ENCODE measurements at regions not wholly inside any gene's neighbourhood (a gene's known extent, or its start where the extent isn't known, plus 50 kb on each side); places are given as distances from the start of the nearest gene placed in this dataset.

- no peak for DNase-seq
Measured at GRCh38 chr3:113138839-113139743, 72.3 kb upstream of the BOC start.

- DNase-seq = no peak
Measured at GRCh38 chr3:113140876-113141275, 70.5 kb upstream of the BOC start.

- no peak for DNase-seq
Measured at GRCh38 chr3:113141543-113141942, 69.8 kb upstream of the BOC start.

GRCh38 chr3:113142476-113142875 is 68.9 kb upstream of the BOC start:
- DNase-seq = no peak

- no peak for DNase-seq
Measured at GRCh38 chr3:113143353-113143752, 68.0 kb upstream of the BOC start.

- no peak for DNase-seq
Measured at GRCh38 chr3:113147681-113148261, 63.6 kb upstream of the BOC start.

GRCh38 chr3:113148284-113148683 is 63.1 kb upstream of the BOC start:
- no peak for DNase-seq

- no peak for DNase-seq
Measured at GRCh38 chr3:113150250-113150649, 61.1 kb upstream of the BOC start.

- peak; percentile 59 for DNase-seq
Measured at GRCh38 chr3:113151461-113152031, 59.8 kb upstream of the BOC start.

- no peak for DNase-seq
Measured at GRCh38 chr3:113152849-113153248, 58.5 kb upstream of the BOC start.

- no peak for DNase-seq
Measured at GRCh38 chr3:113153499-113154107, 57.8 kb upstream of the BOC start.

- DNase-seq = no peak
Measured at GRCh38 chr3:113156816-113157333, 54.5 kb upstream of the BOC start.

GRCh38 chr3:113157408-113158030 is 53.8 kb upstream of the BOC start:
- no peak for DNase-seq

GRCh38 chr3:113158171-113158570 is 53.2 kb upstream of the BOC start:
- no peak for DNase-seq

Data from SHP77 treated with DMSO at 0.1 percent for 48 hours (cell line).